ENCODE measurements at regions not wholly inside any gene's neighbourhood (a gene's known extent, or its start where the extent isn't known, plus 50 kb on each side); places are given as distances from the start of the nearest gene placed in this dataset.

- no peaks in the 10 kb centered on the region for H3K4me1 Mint-ChIP-seq (ENCODE audit: low read depth, unreplicated experiment)
- no peak for DNase-seq
- H3K27me3 Mint-ChIP-seq (ENCODE audit: unreplicated experiment) = no peaks in the 10 kb centered on the region
- BruUV-seq (replicated peaks) = no TSS peak
- no peak for TF ChIP-seq CTCF (IDR thresholded peaks at IDR 0.05; ENCODE audit: unreplicated experiment)
- intact Hi-C loops (cut with micrococcal nuclease; ENCODE audit: unreplicated experiment) = no loop called here
- H3K9me3 Mint-ChIP-seq (ENCODE audit: low read depth, unreplicated experiment) = no peaks in the 10 kb centered on the region
- no peaks in the 10 kb centered on the region for H3K36me3 Mint-ChIP-seq (ENCODE audit: insufficient read depth, unreplicated experiment)
- H3K27ac Mint-ChIP-seq (ENCODE audit: unreplicated experiment) = no peak overlapping the region
- H3K4me3 Mint-ChIP-seq (ENCODE audit: low read depth, unreplicated experiment) = no peak overlapping the region
- CTCF ChIA-PET = no interaction called here
These were observed 76.3 kb upstream of the PHACTR2 start for GRCh38 chr6:143601504-143601903.

DNA sequence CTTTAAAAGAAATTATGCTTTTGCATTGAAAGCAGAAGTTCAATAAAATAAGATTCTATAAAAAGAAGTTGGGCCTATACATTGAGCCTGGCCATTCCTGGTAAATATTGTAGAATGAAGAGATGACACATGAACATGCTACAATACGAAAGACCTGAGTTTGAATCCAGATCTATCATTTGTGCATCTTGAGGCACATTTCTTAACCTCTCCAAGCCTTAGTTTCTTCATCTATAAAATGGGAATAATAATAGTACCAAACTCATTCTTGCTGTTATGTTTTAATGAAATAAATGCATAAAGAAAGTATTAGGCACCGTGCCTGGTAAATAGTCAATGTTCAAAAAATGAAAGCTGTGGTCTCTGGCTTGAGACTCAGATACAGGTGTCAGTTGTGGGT lies 76.9 kb upstream of the PHACTR2 start:
- CTCF ChIA-PET = no interaction called here
- Mint-ChIP-seq H3K4me3 (ENCODE audit: low read depth, unreplicated experiment) (no peak overlapping the region), H3K36me3 (ENCODE audit: insufficient read depth, unreplicated experiment) (no peaks in the 10 kb centered on the region), H3K27me3 (ENCODE audit: unreplicated experiment) (no peaks in the 10 kb centered on the region), H3K27ac (ENCODE audit: unreplicated experiment) (no peak overlapping the region), H3K9me3 (ENCODE audit: low read depth, unreplicated experiment) (no peaks in the 10 kb centered on the region), H3K4me1 (ENCODE audit: low read depth, unreplicated experiment) (no peaks in the 10 kb centered on the region)
- no peak for DNase-seq
- intact Hi-C loops (cut with micrococcal nuclease; ENCODE audit: unreplicated experiment) = no loop called here
- BruUV-seq (replicated peaks) = no TSS peak
- no peak for TF ChIP-seq CTCF (IDR thresholded peaks at IDR 0.05; ENCODE audit: unreplicated experiment)

DNA sequence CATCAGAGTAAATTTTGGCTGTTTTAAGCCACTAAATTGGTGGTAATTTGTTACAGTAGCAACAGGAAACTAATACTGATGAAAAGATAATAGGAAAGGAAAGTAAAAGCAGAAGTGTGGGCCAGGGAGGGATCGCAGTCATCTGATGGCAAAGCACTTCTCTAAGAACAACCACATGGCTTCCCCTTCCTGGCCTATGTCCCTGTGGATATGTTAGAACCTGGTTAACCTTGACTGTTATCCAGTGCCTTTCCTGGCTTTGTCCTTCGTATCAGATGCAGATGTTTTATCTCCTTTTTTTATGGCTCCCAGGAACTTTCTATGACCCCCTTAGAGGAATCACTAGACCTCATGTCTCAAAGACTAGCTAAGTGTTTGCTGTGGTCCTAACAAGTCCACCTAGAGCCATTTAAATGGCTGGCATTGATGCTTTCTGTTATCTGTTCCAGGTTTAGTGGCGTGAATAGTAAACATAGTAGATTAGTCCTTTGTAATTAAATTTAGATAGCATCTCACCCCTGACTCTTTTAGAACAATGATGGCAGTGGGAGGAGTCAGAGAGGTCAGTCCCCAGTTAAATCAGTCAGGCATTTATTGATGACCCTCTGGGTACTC lies 79.2 kb upstream of the PHACTR2 start:
- Mint-ChIP-seq H3K27me3 (ENCODE audit: unreplicated experiment) (no peaks in the 10 kb centered on the region), H3K27ac (ENCODE audit: unreplicated experiment) (no peak overlapping the region), H3K36me3 (ENCODE audit: insufficient read depth, unreplicated experiment) (no peaks in the 10 kb centered on the region), H3K9me3 (ENCODE audit: low read depth, unreplicated experiment) (no peaks in the 10 kb centered on the region), H3K4me1 (ENCODE audit: low read depth, unreplicated experiment) (no peaks in the 10 kb centered on the region), H3K4me3 (ENCODE audit: low read depth, unreplicated experiment) (no peak overlapping the region)
- CTCF ChIA-PET = no interaction called here
- intact Hi-C loops (cut with micrococcal nuclease; ENCODE audit: unreplicated experiment) = no loop called here
- no peak for DNase-seq
- no peak for TF ChIP-seq CTCF (IDR thresholded peaks at IDR 0.05; ENCODE audit: unreplicated experiment)
- BruUV-seq (replicated peaks) = no TSS peak

GRCh38 chr6:143596866-143597265 lies 80.9 kb upstream of the PHACTR2 start:
- Mint-ChIP-seq H3K9me3 (ENCODE audit: low read depth, unreplicated experiment) (no peaks in the 10 kb centered on the region), H3K36me3 (ENCODE audit: insufficient read depth, unreplicated experiment) (no peaks in the 10 kb centered on the region), H3K4me3 (ENCODE audit: low read depth, unreplicated experiment) (no peak overlapping the region), H3K4me1 (ENCODE audit: low read depth, unreplicated experiment) (no peaks in the 10 kb centered on the region), H3K27me3 (ENCODE audit: unreplicated experiment) (no peaks in the 10 kb centered on the region), H3K27ac (ENCODE audit: unreplicated experiment) (no peak overlapping the region)
- intact Hi-C loops (cut with micrococcal nuclease; ENCODE audit: unreplicated experiment) = no loop called here
- no TSS peak for BruUV-seq (replicated peaks)
- no peak for TF ChIP-seq CTCF (IDR thresholded peaks at IDR 0.05; ENCODE audit: unreplicated experiment)
- DNase-seq = no peak
- CTCF ChIA-PET = no interaction called here
